Stimulated activated CD4-positive, alpha-beta T cell treated with anti-CD3 and anti-CD28 coated beads, Interleukin-1b, Interleukin-23, amount 100 ng/mL, for 48 hours (primary cell): ENCODE measurements at regions not wholly inside any gene's neighbourhood (a gene's known extent, or its start where the extent isn't known, plus 50 kb on each side); places are given as distances from the start of the nearest gene placed in this dataset.

Experiments
- DNase-seq: peaks from one replicate; pipeline ENCODE4 v3.0.0-alpha.2; 2020

- DNase-seq, result no peak
These were observed 149.9 kb downstream of the SHQ1 start for GRCh38 chr3:72698154-72698917.

- no peak for DNase-seq
These were observed 150.5 kb downstream of the SHQ1 start for GRCh38 chr3:72697717-72698116.

- no peak for DNase-seq
These were observed 151.4 kb downstream of the SHQ1 start for GRCh38 chr3:72696815-72697214.

GRCh38 chr3:72694398-72694797, 153.8 kb downstream of the SHQ1 start:
- no peak for DNase-seq

DNA sequence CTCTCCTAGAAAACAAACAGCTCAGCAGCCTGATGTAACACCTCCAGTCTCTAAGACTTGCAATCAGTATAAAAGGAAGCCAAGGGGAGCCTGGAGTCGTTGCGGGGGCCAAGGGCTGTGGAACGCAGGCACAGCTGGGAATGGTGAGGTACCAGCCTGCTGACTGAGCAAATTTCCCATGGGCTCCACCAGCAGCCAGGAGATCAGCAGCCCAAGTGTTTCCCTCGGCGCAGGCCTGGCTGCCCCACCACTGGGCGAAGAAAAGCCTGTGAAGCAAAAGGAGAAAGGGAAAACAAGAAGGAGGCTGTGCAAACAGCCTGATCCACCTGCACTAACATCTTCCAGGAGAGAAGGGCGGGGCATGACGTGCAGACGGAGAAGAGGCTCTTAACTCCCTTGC, 155.3 kb downstream of the SHQ1 start:
- DNase-seq, result no peak

GRCh38 chr3:72690629-72691028, 157.6 kb downstream of the SHQ1 start:
- no peak for DNase-seq

GRCh38 chr3:72682936-72683452, 165.3 kb downstream of the SHQ1 start:
- no peak for DNase-seq

DNA sequence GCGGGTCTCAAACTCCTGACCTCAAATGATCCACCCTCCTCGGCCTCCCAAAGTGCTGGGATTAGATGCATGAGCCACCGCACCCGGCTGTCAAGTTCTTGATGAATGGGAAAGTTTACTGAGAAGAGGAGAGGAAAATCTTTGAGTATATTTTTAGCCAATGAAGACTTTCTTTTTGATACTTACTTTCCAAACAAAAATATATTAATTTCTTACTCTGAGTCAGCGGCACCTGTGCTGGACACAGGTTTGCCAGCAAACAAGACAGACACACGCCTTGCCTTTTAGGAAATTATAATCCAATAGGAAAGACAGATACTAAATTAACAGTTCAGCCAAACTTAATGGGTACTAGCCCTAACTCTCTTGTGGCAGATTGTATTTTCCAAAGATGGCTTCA, 166.6 kb downstream of the SHQ1 start:
- no peak for DNase-seq

DNA sequence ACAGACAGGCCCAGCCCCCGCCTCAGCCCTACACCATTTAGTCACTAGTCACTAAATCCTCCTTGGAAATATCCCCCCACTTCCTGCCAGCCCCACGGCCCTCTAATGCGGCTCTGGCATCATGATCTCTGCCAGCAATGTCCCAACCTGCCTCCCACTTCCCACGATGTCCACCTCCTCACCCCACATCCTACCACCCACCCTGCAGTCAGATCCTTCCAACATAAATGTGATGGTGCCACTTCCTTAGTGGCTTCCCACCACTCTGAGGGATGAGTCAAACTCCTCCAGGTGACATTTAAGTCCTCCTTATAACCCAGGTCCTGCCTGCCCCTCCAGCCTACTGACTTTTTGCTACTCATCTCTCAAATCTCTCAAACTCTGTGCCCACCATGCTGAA, 167.5 kb downstream of the SHQ1 start:
- DNase-seq, result no peak

GRCh38 chr3:72679540-72680198, 168.6 kb downstream of the SHQ1 start:
- no peak for DNase-seq

DNA sequence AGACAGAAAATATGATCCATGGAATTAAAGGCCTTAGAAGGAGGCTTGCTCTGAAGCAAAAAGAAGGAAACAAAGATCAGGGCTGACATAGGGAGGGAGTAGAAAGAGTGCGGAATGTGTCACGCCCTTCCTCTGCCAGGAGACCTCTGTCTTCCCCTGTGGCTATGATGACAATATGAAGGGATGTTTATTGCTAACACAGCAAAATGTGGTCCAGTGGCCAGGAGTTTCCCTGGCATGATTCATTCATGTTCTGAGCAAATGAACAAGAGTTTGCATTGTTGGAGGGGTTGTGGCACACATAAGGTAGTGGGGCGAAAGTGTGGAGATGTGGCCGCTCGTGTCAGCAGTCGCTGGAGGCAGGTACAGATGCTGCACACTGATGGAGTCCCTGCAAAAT, 169.4 kb downstream of the SHQ1 start:
- no peak for DNase-seq

GRCh38 chr3:72678380-72678779, 169.9 kb downstream of the SHQ1 start:
- DNase-seq, result no peak

DNA sequence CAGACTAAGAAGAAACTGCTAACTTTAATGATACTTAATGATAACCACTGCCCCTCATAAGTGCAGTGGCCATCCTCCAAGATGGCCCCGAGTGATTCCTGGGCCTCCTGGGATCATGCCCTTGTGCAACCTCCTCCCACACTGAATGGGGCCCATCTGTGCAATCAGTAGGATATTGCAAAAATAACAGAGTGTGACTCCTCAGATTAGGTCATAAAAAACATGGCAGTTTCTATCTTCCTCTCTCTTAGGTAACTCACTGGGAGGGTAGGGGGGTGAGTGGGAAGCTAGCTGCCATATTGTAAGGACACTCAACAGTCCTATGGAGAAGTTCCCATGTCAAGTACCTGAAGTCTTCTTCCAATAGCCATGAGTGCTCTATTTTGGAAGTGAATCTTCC, 173.0 kb downstream of the SHQ1 start:
- DNase-seq, result no peak

- DNase-seq, result no peak
These were observed 175.1 kb downstream of the SHQ1 start for GRCh38 chr3:72673011-72673771.

- DNase-seq, result no peak
These were observed 179.0 kb downstream of the SHQ1 start for GRCh38 chr3:72669224-72669623.

DNA sequence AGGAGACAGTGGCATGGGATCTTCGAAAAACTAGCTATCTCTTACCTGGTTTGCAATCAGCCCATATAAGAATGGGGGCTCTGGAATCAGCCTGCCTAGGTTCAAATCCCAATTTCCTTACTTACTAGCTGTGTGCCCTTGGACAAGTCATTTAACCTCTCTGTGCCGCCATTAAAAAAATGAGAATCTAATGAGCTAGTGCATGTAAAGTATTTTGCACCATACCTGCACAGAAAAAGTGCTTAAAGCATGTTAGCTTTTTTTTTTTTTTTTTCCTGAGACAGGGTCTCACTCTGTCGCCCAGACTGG, 181.8 kb downstream of the SHQ1 start:
- no peak for DNase-seq

DNA sequence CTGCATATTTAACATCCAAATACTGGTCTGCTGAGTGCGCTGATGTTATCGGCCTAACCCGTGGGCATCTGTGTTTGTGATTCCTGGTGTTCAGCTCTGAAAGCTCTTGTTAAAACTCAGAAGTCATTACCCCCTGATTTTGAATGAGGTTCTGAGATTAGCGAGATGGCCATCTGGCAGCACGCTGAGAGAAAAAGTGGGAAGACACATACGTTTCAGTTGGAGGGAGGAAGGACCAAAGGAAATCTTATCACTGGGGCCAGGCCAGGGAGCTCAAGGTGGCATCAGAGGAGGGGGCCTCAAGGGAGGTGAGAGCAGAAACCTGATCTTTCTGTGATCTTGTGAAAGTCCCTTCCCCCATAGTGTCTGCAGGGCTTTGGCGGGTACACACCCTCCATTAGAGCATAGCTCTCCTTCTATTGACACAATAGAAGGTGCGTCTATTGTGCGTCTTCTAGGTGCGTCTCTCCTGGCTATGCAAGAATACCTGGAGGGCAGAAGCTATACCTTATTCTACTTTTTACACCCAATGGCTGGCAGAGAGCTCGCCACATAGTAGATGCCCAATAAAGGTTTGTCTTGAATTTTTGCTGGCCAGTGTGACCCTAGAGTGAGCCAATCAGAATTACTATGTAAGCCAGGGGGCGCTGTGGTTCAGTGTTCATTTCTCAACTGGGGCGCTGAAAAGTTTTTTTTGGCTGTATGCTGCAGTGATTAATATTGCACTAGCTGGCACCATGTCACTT, 182.4 kb downstream of the SHQ1 start:
- peak; percentile 41 for DNase-seq

DNA sequence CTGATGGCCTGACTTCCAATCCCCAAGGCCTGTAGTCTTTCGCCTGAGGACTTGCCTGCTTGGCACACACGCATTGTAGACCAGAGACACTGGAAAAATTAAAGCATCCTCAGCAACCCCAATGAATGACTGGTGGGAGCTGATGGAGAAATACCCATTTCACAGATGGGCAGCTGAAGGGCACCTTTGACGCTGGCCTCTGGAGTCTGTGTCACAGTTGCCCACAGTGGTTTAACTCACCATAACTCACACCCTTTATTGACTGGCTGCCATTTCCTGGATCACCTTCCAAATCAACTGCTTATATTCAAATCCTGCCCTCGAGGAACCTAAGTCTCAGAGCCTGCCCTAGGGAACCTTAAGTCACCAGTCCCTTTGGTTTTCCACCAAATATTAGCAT, 183.1 kb downstream of the SHQ1 start:
- DNase-seq, result no peak

DNA sequence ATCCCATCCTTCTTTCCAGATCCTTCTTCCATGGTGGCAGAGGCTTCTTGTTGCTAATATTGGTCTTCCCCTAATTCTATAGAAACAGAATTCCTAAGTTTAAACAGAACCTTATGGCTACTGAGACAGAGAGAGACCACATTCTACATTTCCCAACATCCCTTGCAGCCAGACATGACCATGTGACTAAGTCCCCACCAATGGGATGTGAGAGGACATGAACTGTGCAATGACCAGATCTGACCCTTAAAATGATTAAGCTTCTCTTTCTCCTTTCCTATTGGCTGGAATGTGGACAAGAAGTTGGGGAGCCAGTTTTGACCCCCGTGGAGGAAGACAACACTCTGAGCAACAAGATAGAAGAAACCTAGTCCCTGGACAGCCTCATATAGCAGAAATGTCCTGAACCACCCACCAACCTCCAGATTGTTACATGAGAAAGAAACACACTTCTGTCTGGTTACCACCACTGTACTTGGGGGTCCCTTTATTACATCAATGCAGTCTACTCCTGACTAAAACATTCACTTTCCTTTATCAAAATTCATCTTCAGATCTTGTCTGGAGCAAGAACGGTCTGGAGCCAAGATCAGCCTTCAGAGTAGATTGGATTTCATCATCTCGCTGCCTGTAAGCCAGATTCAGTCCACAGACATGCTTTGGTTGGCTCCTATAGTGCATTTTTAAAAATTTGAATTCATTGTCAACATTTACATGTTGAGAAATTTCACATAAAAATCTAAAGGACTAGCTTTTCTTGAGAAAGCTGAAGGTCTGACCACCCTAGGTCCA, 183.9 kb downstream of the SHQ1 start:
- no peak for DNase-seq

DNA sequence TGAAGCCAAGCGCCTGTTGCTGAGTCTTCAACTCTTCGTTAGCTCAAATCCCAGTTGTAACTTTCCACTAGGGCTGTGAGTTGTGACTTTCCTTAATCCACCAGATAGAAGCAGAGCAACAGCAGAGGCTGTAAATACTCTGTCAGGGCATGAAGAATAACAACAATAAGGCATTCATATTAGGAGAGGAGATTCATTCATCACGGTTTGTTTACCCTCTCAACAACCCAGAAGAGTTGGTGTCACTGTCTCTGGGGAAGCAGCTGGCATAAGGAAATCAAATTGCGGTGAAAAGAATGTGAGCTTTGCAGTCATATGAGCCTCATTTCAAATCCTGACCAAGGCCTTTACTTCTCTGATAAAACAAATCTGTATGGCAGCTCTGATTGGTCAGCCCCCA, 184.8 kb downstream of the SHQ1 start:
- DNase-seq, result no peak

DNA sequence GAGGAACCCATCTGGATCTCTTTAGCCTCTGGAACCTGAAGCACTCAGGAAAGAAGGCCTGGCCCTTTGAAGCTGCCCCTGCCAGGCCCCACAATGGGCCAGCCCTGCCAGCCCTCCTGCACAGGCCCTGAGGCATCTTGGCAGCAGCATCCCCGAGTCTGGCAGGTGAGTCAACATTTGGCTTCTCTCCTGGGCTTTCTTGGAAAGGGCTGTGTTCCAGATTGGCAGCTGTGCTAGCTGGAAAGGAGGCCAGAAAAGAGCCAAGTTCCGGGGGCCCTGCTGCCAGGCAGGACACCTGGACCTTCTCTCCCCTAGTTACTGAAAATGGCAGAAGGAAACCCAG, 187.2 kb downstream of the SHQ1 start:
- DNase-seq, result no peak

- no peak for DNase-seq
These were observed 187.8 kb downstream of the SHQ1 start for GRCh38 chr3:72660270-72661114.
